ENCODE measurements at regions not wholly inside any gene's neighbourhood (a gene's known extent, or its start where the extent isn't known, plus 50 kb on each side); places are given as distances from the start of the nearest gene placed in this dataset.

- no peak for DNase-seq (ENCODE audit: low spot score in 2 of 2)
- Histone ChIP-seq H3K27me3 (no peaks in the 10 kb centered on the region), H3K4me3 (no peak overlapping the region), H3K36me3 (no peaks in the 10 kb centered on the region), H3K4me1 (no peaks in the 10 kb centered on the region), H3K9me3 (peaks cover 4% of the 10 kb centered on the region), H3K27ac (no peak overlapping the region)
- 86% methylated on average over 8 of the region's 8 CpGs for WGBS
- TF ChIP-seq CTCF (IDR thresholded peaks at IDR 0.05), result no peak
- no peak for TF ChIP-seq EP300 (IDR thresholded peaks at IDR 0.05)
- TF ChIP-seq POLR2AphosphoS5 (IDR thresholded peaks at IDR 0.05), result no peak
- TF ChIP-seq POLR2A (IDR thresholded peaks at IDR 0.05), result no peak
Measured at GRCh38 chr4:162727232-162727631, 439.5 kb downstream of the NAF1 start.

- Histone ChIP-seq H3K4me3 (no peak overlapping the region), H3K4me1 (no peaks in the 10 kb centered on the region), H3K27ac (no peak overlapping the region), H3K27me3 (no peaks in the 10 kb centered on the region), H3K9me3 (no peaks in the 10 kb centered on the region), H3K36me3 (no peaks in the 10 kb centered on the region)
- 86% methylated on average over 3 of the region's 3 CpGs for WGBS
- no peak for DNase-seq (ENCODE audit: low spot score in 2 of 2)
- TF ChIP-seq CTCF (IDR thresholded peaks at IDR 0.05) (no peak), EP300 (IDR thresholded peaks at IDR 0.05) (no peak), POLR2AphosphoS5 (IDR thresholded peaks at IDR 0.05) (no peak), POLR2A (IDR thresholded peaks at IDR 0.05) (no peak)
Measured at GRCh38 chr4:162715401-162715800, 451.3 kb downstream of the NAF1 start.

GRCh38 chr4:162707962-162708361 lies 458.7 kb downstream of the NAF1 start:
- no peaks in the 10 kb centered on the region for H3K9me3 ChIP-seq
- no peak overlapping the region for H3K4me3 ChIP-seq
- H3K4me1 ChIP-seq, result no peaks in the 10 kb centered on the region
- no peaks in the 10 kb centered on the region for H3K36me3 ChIP-seq
- H3K27ac ChIP-seq, result no peak overlapping the region
- TF ChIP-seq POLR2AphosphoS5 (IDR thresholded peaks at IDR 0.05) (no peak), EP300 (IDR thresholded peaks at IDR 0.05) (no peak), POLR2A (IDR thresholded peaks at IDR 0.05) (no peak), CTCF (IDR thresholded peaks at IDR 0.05) (no peak)
- H3K27me3 ChIP-seq, result no peaks in the 10 kb centered on the region
- no peak for DNase-seq (ENCODE audit: low spot score in 2 of 2)

- H3K4me3 ChIP-seq, result no peak overlapping the region
- no peaks in the 10 kb centered on the region for H3K36me3 ChIP-seq
- no peaks in the 10 kb centered on the region for H3K4me1 ChIP-seq
- H3K27ac ChIP-seq, result no peak overlapping the region
- TF ChIP-seq POLR2A (IDR thresholded peaks at IDR 0.05), result no peak
- TF ChIP-seq CTCF (IDR thresholded peaks at IDR 0.05), result no peak
- no peak for TF ChIP-seq EP300 (IDR thresholded peaks at IDR 0.05)
- TF ChIP-seq POLR2AphosphoS5 (IDR thresholded peaks at IDR 0.05), result no peak
- H3K9me3 ChIP-seq, result no peaks in the 10 kb centered on the region
- WGBS, result 57% methylated on average over 1 of the region's 1 CpG
- no peak for DNase-seq (ENCODE audit: low spot score in 2 of 2)
- no peaks in the 10 kb centered on the region for H3K27me3 ChIP-seq
Measured at GRCh38 chr4:162706632-162707031, 460.1 kb downstream of the NAF1 start.

GRCh38 chr4:162706051-162706450 lies 460.6 kb downstream of the NAF1 start:
- TF ChIP-seq POLR2AphosphoS5 (IDR thresholded peaks at IDR 0.05) (no peak), CTCF (IDR thresholded peaks at IDR 0.05) (no peak), POLR2A (IDR thresholded peaks at IDR 0.05) (no peak), EP300 (IDR thresholded peaks at IDR 0.05) (no peak)
- no peaks in the 10 kb centered on the region for H3K27me3 ChIP-seq
- no peak for DNase-seq (ENCODE audit: low spot score in 2 of 2)
- no peak overlapping the region for H3K27ac ChIP-seq
- no peaks in the 10 kb centered on the region for H3K36me3 ChIP-seq
- WGBS, result 58% methylated on average over 1 of the region's 1 CpG
- no peak overlapping the region for H3K4me3 ChIP-seq
- H3K9me3 ChIP-seq, result no peaks in the 10 kb centered on the region
- no peaks in the 10 kb centered on the region for H3K4me1 ChIP-seq
